IMR-90 (cell line): ENCODE measurements at regions not wholly inside any gene's neighbourhood (a gene's known extent, or its start where the extent isn't known, plus 50 kb on each side); places are given as distances from the start of the nearest gene placed in this dataset.

Source experiments
- ATAC-seq: fragments of 200-7000 bp; cut with Tn5 transposase; 2 replicates; pipeline ENCODE4 v1.9.1; 2020; ENCODE audit warnings: low read depth, mild to moderate bottlenecking, moderate library complexity
- BruUV-seq: library from RNA; stranded (reverse); fragments of 400-500 nt; replicated peaks from 2 replicates; lab custom pipeline; 2021; lab: Mats Ljungman, UMichigan
- CTCF ChIA-PET: fragments of 300-600 bp; formaldehyde crosslinking; extraction: SDS; loops from one replicate; lab custom pipeline; 2021; ENCODE audit warnings: antibody characterized with exemption; lab: Yijun Ruan, JAX
- POLR2A ChIA-PET: fragments of 300-600 bp; sonication (Branson Sonifier 250); formaldehyde crosslinking; loops from one replicate; lab custom pipeline; 2022; ENCODE audit warnings: antibody characterized with exemption; ENCODE audit not compliant: unreplicated experiment; lab: Charles Lee
- DNase-seq: peaks from one replicate; pipeline ENCODE4 v3.0.0; 2013
- H2AFZ ChIP-seq: replicated peaks from 2 replicates; pipeline ENCODE3; 2013; ENCODE audit warnings: low read length, mild to moderate bottlenecking; ENCODE audit not compliant: poor library complexity
- H2AK5ac ChIP-seq: 2 replicates; pipeline ENCODE4 v1.6.1; 2013; ENCODE audit warnings: low read depth, low read length, inconsistent platforms
- H2AK9ac ChIP-seq: replicated peaks from 2 replicates; pipeline ENCODE3; 2013; ENCODE audit warnings: mild to moderate bottlenecking, low read depth, low read length, moderate library complexity; ENCODE audit not compliant: poor library complexity
- H2BK120ac ChIP-seq: 2 replicates; pipeline ENCODE4 v1.6.1; 2013; ENCODE audit warnings: low read depth, low read length, inconsistent platforms
- H2BK15ac ChIP-seq: 3 replicates; pipeline ENCODE4 v1.6.1; 2013; ENCODE audit warnings: low read depth, low read length, inconsistent platforms
- H2BK20ac ChIP-seq: 2 replicates; pipeline ENCODE4 v1.6.1; 2013; ENCODE audit warnings: low read depth, mild to moderate bottlenecking, inconsistent platforms, low read length, moderate library complexity
- H2BK5ac ChIP-seq: 2 replicates; pipeline ENCODE4 v1.6.1; 2013; ENCODE audit warnings: mild to moderate bottlenecking, low read depth, low read length, inconsistent platforms; ENCODE audit not compliant: poor library complexity, severe bottlenecking
- H3K14ac ChIP-seq: replicated peaks from 2 replicates; pipeline ENCODE4 v1.6.1; 2013; ENCODE audit warnings: low read depth, low read length, inconsistent platforms
- H3K18ac ChIP-seq: 2 replicates; pipeline ENCODE4 v1.6.1; 2013; ENCODE audit warnings: low read depth, low read length, control low read depth
- H3K23ac ChIP-seq: 2 replicates; pipeline ENCODE4 v1.6.1; 2013; ENCODE audit warnings: low read depth, low read length, inconsistent platforms
- H3K27ac ChIP-seq: 2 replicates; pipeline ENCODE4 v1.5.1; 2013; ENCODE audit warnings: mild to moderate bottlenecking, control low read depth, low read length; ENCODE audit not compliant: insufficient read depth
- H3K27me3 ChIP-seq: 2 replicates; pipeline ENCODE4 v1.6.1; 2013; ENCODE audit warnings: low read length; ENCODE audit not compliant: control insufficient read depth, insufficient read depth
- H3K36me3 ChIP-seq: 2 replicates; pipeline ENCODE4 v1.6.1; 2013; ENCODE audit warnings: low read length, mixed read lengths; ENCODE audit not compliant: control insufficient read depth, insufficient read depth
- H3K4ac ChIP-seq: 2 replicates; pipeline ENCODE4 v1.6.1; 2013; ENCODE audit warnings: low read depth, low read length, inconsistent platforms
- H3K4me1 ChIP-seq: 2 replicates; pipeline ENCODE4 v1.6.1; 2013; ENCODE audit warnings: low read length, mixed read lengths; ENCODE audit not compliant: control insufficient read depth, insufficient read depth
- H3K4me2 ChIP-seq: 2 replicates; pipeline ENCODE4 v1.6.1; 2013; ENCODE audit warnings: low read depth, mild to moderate bottlenecking, control low read depth, low read length, moderate library complexity
- H3K4me3 ChIP-seq: 2 replicates; pipeline ENCODE4 v1.5.1; 2013; ENCODE audit warnings: low read depth, mild to moderate bottlenecking, control low read depth, low read length, moderate library complexity; ENCODE audit not compliant: insufficient read depth
- H3K56ac ChIP-seq: 2 replicates; pipeline ENCODE4 v1.6.1; 2013; ENCODE audit warnings: low read length, inconsistent platforms; ENCODE audit not compliant: insufficient read depth; ENCODE audit errors: extremely low read depth
- H3K79me1 ChIP-seq, 2 experiments: 2 replicates each; pipeline ENCODE4 v1.6.1; 2013; ENCODE audit warnings: low read length in 2 of 2, inconsistent platforms in 1 of 2, low read depth in 1 of 2
- H3K9ac ChIP-seq: 2 replicates; pipeline ENCODE4 v1.6.1; 2013; ENCODE audit warnings: low read depth, low read length, control low read depth
- H3K9me1 ChIP-seq: 2 replicates; pipeline ENCODE4 v1.6.1; 2013; ENCODE audit warnings: low read length, inconsistent platforms; ENCODE audit not compliant: insufficient read depth
- H3K9me3 ChIP-seq: 2 replicates; pipeline ENCODE4 v1.6.1; 2013; ENCODE audit warnings: low read length; ENCODE audit not compliant: control insufficient read depth, insufficient read depth
- H4K20me1 ChIP-seq: 2 replicates; pipeline ENCODE4 v1.6.1; 2013; ENCODE audit warnings: low read length, inconsistent platforms; ENCODE audit not compliant: insufficient read depth
- H4K5ac ChIP-seq: 2 replicates; pipeline ENCODE4 v1.6.1; 2013; ENCODE audit warnings: mild to moderate bottlenecking, low read depth, low read length, control low read depth
- H4K8ac ChIP-seq, 2 experiments: 2 replicates each; pipeline ENCODE4 v1.6.1; 2013; ENCODE audit warnings: low read depth in 2 of 2, low read length in 2 of 2, control low read depth in 1 of 2, inconsistent platforms in 1 of 2
- H4K91ac ChIP-seq: 2 replicates; pipeline ENCODE4 v1.6.1; 2013; ENCODE audit warnings: low read depth, low read length, inconsistent platforms; ENCODE audit not compliant: insufficient read depth
- CEBPB ChIP-seq: IDR thresholded peaks from 2 replicates; pipeline ENCODE4 v1.6.1; 2012; ENCODE audit warnings: low read depth, low read length, improper control_type of control experiment
- CTCF ChIP-seq: conservative IDR thresholded peaks from 2 replicates; pipeline ENCODE4 v1.5.1; 2012; ENCODE audit warnings: mild to moderate bottlenecking, low read depth, low read length, improper control_type of control experiment
- RAD21 ChIP-seq: IDR thresholded peaks from 2 replicates; pipeline ENCODE4 v1.6.1; 2012; ENCODE audit warnings: low read length, improper control_type of control experiment
- WGBS, 2 experiments: methylation state at CpG; one replicate each; pipeline versions ENCODE4 v1.1.5 to v1.1.7; 2013; ENCODE audit warnings: missing lambda C conversion rate in 2 of 2; ENCODE audit not compliant: insufficient read length in 1 of 2; ENCODE audit errors: extremely low coverage in 2 of 2; 5-methylcytosine and 5-hydroxymethylcytosine counted together
- dilution Hi-C: fragments of 300-500 bp; cut with HindIII; formaldehyde crosslinking; loops from one replicate; pipeline ENCODE4 v1.14.3; 2018; ENCODE audit warnings: low sequenced_read_pairs; ENCODE audit not compliant: unreplicated experiment
- in situ Hi-C: fragments of 300-500 bp; cut with MboI; formaldehyde crosslinking; loops from 3 replicates; pipeline ENCODE4 v1.14.3; 2019; ENCODE audit warnings: low sequenced_read_pairs, inconsistent platforms, mixed read lengths
- intact Hi-C: fragments of 100-400 bp; cut with micrococcal nuclease; formaldehyde crosslinking; loops from 2 replicates; pipeline ENCODE4 v1.10.0; 2022

GRCh38 chr22:26797910-26798309 lies 140.5 kb downstream of the MIAT start:
- Histone ChIP-seq H3K4me2 (no peak overlapping the region), H3K27ac (no peak overlapping the region), H4K20me1 (no peaks in the 10 kb centered on the region), H3K56ac (no peak overlapping the region), H3K14ac (no peak overlapping the region), H3K4ac (no peak overlapping the region), H2AK5ac (no peak overlapping the region), H4K91ac (no peak overlapping the region; the same call in 1 of the 2 replicates), H2BK120ac (no peak overlapping the region), H2BK15ac (no peak overlapping the region), H4K8ac (no peak overlapping the region), H3K4me1 (peaks cover 12% of the 10 kb centered on the region), H2BK5ac (no peak overlapping the region), H3K36me3 (no peaks in the 10 kb centered on the region), H3K4me3 (no peak overlapping the region), H3K18ac (no peak overlapping the region), H2BK20ac (no peak overlapping the region), H2AFZ (no peak overlapping the region), H3K79me1 (no peaks in the 10 kb centered on the region), H3K9me1 (peaks cover 19% of the 10 kb centered on the region), H3K27me3 (no peaks in the 10 kb centered on the region), H3K23ac (no peak overlapping the region), H3K9ac (no peak overlapping the region), H3K9me3 (no peaks in the 10 kb centered on the region; the same call in 1 of the 2 replicates), H2AK9ac (no peak overlapping the region), H4K5ac (no peak overlapping the region)
- ChIA-PET POLR2A (no interaction called here), CTCF (no interaction called here)
- 94% methylated on average over 7 of the region's 8 CpGs; no CpG with 5 or more reads in 1 of the 2 experiments for WGBS, 2 experiments
- no TSS peak for BruUV-seq
- DNase-seq (no peak), ATAC-seq (no peak)
- dilution Hi-C loops (no loop called here), in situ Hi-C loops (no loop called here), intact Hi-C loops (no loop called here)
- TF ChIP-seq CTCF (no peak), RAD21 (no peak; the same call in 1 of the 2 replicates), CEBPB (no peak)
